ENCODE measurements at regions not wholly inside any gene's neighbourhood (a gene's known extent, or its start where the extent isn't known, plus 50 kb on each side); places are given as distances from the start of the nearest gene placed in this dataset.

DNA sequence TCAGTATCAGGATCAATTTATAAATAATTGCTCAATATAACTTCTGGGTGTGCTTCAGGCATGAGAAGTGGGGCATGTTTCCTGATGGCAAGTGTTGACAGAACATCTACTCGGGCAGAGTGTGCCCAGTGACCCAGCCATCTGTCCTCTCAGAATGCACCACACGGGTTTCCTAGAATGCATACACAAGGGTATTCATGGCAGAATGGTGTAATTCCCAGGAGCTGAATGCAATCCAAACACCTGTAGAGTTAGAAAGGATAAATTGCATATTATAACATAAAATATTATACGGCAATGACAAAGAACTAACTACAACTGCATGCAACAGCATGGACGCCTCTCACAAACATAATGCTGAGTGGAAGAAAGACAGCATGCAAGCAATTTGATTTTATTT lies 391.9 kb downstream of the SIPA1L2 start:
- no peak for DNase-seq (ENCODE audit: low read depth, low spot score)
- Histone ChIP-seq H3K4me1 (ENCODE audit: control insufficient read depth, insufficient read depth, low read length) (no peaks in the 10 kb centered on the region), H3K9me3 (ENCODE audit: control insufficient read depth, insufficient read depth, low read depth, low read length) (no peaks in the 10 kb centered on the region), H3K27me3 (ENCODE audit: control insufficient read depth, insufficient read depth, low read length) (no peaks in the 10 kb centered on the region), H3K36me3 (ENCODE audit: control insufficient read depth, insufficient read depth, low read length) (no peaks in the 10 kb centered on the region), H3K27ac (ENCODE audit: low read length) (no peak overlapping the region), H3K4me3 (ENCODE audit: low read depth in 2 of 2, low read length in 2 of 2) (no peak overlapping the region)
- intact Hi-C loops (cut with micrococcal nuclease; ENCODE audit: unreplicated experiment) (no loop called here), in situ Hi-C loops (cut with HindIII; ENCODE audit: low pct_unique_long_range_greater_than_20kb, low sequenced_read_pairs) (no loop called here)
- BruUV-seq (replicated peaks): no TSS peak
- no peak for ATAC-seq
- TF ChIP-seq TCF7L2 (IDR thresholded peaks at IDR 0.05; ENCODE audit: low read depth, low read length): no peak
- TF ChIP-seq, protein P1, sequence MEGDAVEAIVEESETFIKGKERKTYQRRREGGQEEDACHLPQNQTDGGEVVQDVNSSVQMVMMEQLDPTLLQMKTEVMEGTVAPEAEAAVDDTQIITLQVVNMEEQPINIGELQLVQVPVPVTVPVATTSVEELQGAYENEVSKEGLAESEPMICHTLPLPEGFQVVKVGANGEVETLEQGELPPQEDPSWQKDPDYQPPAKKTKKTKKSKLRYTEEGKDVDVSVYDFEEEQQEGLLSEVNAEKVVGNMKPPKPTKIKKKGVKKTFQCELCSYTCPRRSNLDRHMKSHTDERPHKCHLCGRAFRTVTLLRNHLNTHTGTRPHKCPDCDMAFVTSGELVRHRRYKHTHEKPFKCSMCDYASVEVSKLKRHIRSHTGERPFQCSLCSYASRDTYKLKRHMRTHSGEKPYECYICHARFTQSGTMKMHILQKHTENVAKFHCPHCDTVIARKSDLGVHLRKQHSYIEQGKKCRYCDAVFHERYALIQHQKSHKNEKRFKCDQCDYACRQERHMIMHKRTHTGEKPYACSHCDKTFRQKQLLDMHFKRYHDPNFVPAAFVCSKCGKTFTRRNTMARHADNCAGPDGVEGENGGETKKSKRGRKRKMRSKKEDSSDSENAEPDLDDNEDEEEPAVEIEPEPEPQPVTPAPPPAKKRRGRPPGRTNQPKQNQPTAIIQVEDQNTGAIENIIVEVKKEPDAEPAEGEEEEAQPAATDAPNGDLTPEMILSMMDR (IDR thresholded peaks at IDR 0.05): no peak
- TF ChIP-seq SIN3A (IDR thresholded peaks at IDR 0.05; ENCODE audit: borderline replicate concordance, insufficient read depth, low read depth, low read length): no peak
- TF ChIP-seq, protein P2, sequence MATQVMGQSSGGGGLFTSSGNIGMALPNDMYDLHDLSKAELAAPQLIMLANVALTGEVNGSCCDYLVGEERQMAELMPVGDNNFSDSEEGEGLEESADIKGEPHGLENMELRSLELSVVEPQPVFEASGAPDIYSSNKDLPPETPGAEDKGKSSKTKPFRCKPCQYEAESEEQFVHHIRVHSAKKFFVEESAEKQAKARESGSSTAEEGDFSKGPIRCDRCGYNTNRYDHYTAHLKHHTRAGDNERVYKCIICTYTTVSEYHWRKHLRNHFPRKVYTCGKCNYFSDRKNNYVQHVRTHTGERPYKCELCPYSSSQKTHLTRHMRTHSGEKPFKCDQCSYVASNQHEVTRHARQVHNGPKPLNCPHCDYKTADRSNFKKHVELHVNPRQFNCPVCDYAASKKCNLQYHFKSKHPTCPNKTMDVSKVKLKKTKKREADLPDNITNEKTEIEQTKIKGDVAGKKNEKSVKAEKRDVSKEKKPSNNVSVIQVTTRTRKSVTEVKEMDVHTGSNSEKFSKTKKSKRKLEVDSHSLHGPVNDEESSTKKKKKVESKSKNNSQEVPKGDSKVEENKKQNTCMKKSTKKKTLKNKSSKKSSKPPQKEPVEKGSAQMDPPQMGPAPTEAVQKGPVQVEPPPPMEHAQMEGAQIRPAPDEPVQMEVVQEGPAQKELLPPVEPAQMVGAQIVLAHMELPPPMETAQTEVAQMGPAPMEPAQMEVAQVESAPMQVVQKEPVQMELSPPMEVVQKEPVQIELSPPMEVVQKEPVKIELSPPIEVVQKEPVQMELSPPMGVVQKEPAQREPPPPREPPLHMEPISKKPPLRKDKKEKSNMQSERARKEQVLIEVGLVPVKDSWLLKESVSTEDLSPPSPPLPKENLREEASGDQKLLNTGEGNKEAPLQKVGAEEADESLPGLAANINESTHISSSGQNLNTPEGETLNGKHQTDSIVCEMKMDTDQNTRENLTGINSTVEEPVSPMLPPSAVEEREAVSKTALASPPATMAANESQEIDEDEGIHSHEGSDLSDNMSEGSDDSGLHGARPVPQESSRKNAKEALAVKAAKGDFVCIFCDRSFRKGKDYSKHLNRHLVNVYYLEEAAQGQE (IDR thresholded peaks at IDR 0.05; ENCODE audit: insufficient read depth in 1 of 2, low read depth in 2 of 2, low read length in 1 of 2): no peak
- TF ChIP-seq POLR2AphosphoS5 (IDR thresholded peaks at IDR 0.05; ENCODE audit: low read depth, low read length): no peak
- POLR2A ChIA-PET: interaction anchor here (0.7 kb wide), 1 partner anchor 16 kb away, joined by 3 read pairs; no protein-coding TSS in a partner anchor
- CTCF ChIA-PET: no interaction called here

DNA sequence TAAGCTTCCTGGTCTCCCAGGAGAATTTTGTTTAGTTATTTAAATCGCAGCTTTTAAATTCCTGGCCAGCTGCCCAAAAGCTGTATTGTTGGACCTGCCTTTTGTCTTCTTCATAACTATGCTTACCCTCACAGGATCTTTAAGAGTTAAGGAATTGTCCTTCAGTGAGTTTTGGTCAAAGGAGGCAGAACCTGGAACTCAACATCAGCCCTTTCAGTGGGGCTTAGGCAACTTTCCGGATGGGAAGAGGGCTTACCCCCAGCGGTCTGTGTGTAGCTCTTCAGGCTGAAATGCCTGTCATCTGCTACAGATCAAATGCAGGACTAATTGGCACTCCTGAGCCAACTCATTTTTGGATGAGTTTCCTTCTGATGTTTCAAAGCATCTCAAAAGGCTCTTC lies 402.6 kb downstream of the SIPA1L2 start:
- CTCF ChIA-PET: no interaction called here
- ATAC-seq: no peak

More for the DNA sequence above, 402.6 kb downstream of the SIPA1L2 start:
- intact Hi-C loops (cut with micrococcal nuclease; ENCODE audit: unreplicated experiment): no loop called here
- Histone ChIP-seq H3K27ac (ENCODE audit: low read length) (no peak overlapping the region), H3K4me1 (ENCODE audit: control insufficient read depth, insufficient read depth, low read length) (no peaks in the 10 kb centered on the region), H3K36me3 (ENCODE audit: control insufficient read depth, insufficient read depth, low read length) (no peaks in the 10 kb centered on the region), H3K27me3 (ENCODE audit: control insufficient read depth, insufficient read depth, low read length) (no peaks in the 10 kb centered on the region), H3K9me3 (ENCODE audit: control insufficient read depth, insufficient read depth, low read depth, low read length) (no peaks in the 10 kb centered on the region), H3K4me3 (ENCODE audit: low read depth in 2 of 2, low read length in 2 of 2) (no peak overlapping the region)
- no TSS peak for BruUV-seq (replicated peaks)
- no peak for TF ChIP-seq SIN3A (IDR thresholded peaks at IDR 0.05; ENCODE audit: borderline replicate concordance, insufficient read depth, low read depth, low read length)
- TF ChIP-seq POLR2AphosphoS5 (IDR thresholded peaks at IDR 0.05; ENCODE audit: low read depth, low read length): no peak
- TF ChIP-seq TCF7L2 (IDR thresholded peaks at IDR 0.05; ENCODE audit: low read depth, low read length): no peak
- TF ChIP-seq, protein P1 (IDR thresholded peaks at IDR 0.05): no peak
- TF ChIP-seq, protein P2 (IDR thresholded peaks at IDR 0.05; ENCODE audit: insufficient read depth in 1 of 2, low read depth in 2 of 2, low read length in 1 of 2): no peak
- no peak for DNase-seq (ENCODE audit: low read depth, low spot score)
- in situ Hi-C loops (cut with HindIII; ENCODE audit: low pct_unique_long_range_greater_than_20kb, low sequenced_read_pairs): no loop called here
- POLR2A ChIA-PET: no interaction called here
